ENCODE measurements at regions not wholly inside any gene's neighbourhood (a gene's known extent, or its start where the extent isn't known, plus 50 kb on each side); places are given as distances from the start of the nearest gene placed in this dataset.

GRCh38 chr5:20241351-20241750, 253.4 kb upstream of the CDH18 start:
- TF ChIP-seq CTCF (IDR thresholded peaks at IDR 0.05; ENCODE audit: insufficient read depth, low read depth, low read length) (no peak), EZH2 (IDR thresholded peaks at IDR 0.05; ENCODE audit: insufficient read depth, low read length) (no peak)
